ENCODE measurements at regions not wholly inside any gene's neighbourhood (a gene's known extent, or its start where the extent isn't known, plus 50 kb on each side); places are given as distances from the start of the nearest gene placed in this dataset.

- no peak for TF ChIP-seq CTCF (IDR thresholded peaks at IDR 0.05)
- TF ChIP-seq POLR2A (IDR thresholded peaks at IDR 0.05): no peak
These were observed 213.9 kb downstream of the TMEM167A start for GRCh38 chr5:82863266-82863665.

All from uterus (tissue), 2 donors.